Stimulated activated CD8-positive, alpha-beta memory T cell treated with anti-CD3 and anti-CD28 coated beads, Interleukin-12 subunit alpha, Interleukin-12 subunit beta, amount 100 ng/mL, for 1 hour (primary cell): ENCODE measurements at regions not wholly inside any gene's neighbourhood (a gene's known extent, or its start where the extent isn't known, plus 50 kb on each side); places are given as distances from the start of the nearest gene placed in this dataset.
"Not testable (repeated sequence)": the region's sequence is repeated elsewhere in the genome, so short reads cannot be mapped to it uniquely, and the experiment has no call there.

Experiments
- DNase-seq: peaks from one replicate; pipeline ENCODE4 v3.0.0-alpha.2; 2020; ENCODE audit warnings: low read depth

DNA sequence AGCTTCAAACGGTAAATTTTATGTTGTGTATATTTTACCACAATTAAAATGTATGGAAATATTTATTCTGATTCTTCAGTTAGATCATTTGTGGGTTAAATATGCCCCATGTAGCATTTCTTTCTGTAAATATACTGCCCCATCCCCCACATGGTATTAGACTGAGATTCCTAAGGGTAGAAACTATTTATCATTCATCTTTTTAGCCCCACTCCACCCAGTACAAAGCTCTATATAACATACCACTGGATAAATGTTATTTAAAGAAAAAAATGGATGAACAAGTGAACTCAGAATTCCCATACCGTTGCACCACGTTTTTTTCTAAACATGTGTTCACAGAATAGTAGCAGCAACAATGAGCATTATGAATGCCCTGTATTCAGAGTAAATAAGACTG is 234.0 kb upstream of the IRF2BP2 start:
- DNase-seq, result no peak

DNA sequence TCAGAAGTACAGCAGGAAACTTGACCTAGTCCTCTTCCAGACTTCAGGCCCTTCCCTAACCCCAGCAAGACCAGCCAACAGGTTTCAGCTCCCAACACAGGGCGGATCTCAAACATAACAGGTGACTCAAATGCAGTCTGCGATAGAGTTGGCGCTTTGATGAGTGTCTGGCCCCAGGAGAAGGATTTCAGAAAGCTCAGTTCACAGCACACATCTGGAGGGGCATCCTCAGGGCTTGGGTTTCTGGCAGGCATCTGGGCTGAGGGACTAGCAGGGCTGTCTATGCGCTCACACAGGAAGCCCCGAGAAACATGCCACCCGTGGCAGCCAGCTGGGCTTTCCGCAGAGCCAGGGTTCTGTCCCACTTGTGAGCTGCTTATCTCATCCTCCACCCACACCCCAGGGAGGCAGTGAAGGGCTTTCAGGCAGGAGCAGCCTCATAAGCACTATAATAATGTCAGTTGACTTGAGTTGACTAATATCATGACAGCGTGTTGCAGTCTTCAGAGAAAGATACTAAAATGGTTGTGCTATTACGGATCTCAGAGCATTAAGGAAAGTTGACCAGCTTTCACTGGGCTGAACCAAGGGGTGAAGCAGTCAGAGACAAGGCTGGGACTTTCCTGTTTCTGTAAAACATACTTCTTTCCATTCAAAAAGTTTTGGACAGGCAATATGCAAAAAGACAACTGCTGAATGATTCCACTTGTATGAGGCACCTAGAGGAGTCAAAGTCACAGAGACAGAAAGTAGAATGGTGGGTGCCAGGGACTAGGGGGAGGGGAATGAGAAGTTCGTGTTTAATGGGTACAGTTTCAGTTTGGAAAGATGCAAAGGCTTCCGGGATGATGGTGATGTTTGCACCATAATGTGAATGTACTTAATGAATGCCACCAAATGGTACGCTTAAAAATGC is 233.0 kb upstream of the IRF2BP2 start:
- peak; percentile 18 for DNase-seq

DNA sequence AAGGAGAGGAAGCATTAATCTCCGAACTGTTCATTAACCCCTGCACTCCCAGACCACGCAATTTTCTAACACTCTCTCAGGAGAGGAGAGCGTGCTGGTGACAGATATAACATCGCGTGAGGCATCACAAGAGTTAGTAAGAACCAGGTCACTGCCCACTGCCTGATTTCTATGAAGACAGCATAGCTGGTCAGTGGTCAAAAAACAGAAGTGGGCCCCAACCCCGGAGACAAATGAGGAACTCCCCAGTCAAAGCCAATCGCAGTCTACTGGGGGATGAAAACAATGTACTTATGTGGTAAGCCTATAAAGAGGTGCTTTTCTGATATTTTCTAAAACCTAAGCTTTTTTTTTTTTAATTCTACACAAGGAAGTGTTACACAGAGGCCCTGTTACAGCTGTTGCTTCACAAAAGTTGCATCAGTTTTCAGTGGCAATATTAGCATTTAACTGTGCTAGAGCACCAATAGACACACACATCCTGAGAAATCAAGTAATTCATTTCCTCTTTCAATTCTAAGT is 231.8 kb upstream of the IRF2BP2 start:
- no peak for DNase-seq

DNA sequence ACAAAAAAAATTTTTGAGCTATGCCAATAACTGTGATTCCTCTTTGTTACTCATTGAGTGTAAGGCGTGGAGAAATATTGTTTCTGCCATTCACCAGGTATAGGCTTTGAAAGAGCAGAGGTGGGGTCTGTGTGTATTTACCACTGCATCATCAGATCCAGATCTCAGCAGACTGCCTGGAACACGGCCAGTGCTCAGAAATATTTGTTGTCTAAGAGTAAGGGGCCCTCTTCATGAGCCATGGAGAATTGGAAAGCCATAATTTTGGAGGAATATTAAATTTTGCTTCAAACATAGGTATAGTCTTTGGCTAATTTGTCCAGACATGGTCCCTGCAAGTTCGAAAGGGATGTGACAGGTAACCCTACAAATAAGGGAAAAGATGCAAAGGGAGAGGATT is 231.3 kb upstream of the IRF2BP2 start:
- no peak for DNase-seq

DNA sequence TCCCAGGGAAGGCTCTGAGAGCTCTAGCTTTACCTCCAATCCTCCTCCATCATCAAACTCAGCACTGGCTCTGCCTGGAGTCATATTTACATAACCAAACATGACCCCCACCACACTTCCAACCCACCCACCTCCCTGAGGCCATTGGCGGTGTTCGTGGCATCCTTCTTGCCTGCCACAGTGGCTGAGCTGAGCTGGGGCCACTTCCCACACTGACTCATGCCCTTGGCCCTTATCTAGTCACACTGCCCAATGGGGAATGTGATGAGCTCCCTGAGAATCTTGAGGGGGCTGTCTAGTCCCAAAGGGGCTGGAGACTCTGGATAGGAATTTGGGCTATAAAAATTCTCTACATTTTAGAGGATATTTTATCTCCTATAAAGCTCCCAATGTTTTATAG is 230.9 kb upstream of the IRF2BP2 start:
- DNase-seq, result no peak

DNA sequence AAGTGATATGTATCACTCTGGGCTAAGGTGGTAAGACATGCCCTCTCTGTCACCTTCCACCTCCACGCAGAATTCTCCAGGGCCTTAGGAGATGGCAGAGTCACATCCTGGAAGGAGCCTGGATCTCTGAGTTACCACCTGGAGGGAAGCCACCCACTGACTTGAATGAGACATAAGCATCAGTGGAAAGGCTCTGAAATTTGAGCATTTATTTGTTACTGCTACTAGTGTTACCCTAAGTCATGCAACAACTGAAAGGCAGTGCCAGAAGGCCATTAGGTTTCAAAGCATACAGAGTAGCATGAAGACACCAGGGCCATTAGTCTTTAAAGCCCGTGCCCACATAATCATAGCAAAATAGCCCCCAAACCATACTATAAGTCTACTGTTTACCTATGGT is 230.3 kb upstream of the IRF2BP2 start:
- DNase-seq, result no peak

DNA sequence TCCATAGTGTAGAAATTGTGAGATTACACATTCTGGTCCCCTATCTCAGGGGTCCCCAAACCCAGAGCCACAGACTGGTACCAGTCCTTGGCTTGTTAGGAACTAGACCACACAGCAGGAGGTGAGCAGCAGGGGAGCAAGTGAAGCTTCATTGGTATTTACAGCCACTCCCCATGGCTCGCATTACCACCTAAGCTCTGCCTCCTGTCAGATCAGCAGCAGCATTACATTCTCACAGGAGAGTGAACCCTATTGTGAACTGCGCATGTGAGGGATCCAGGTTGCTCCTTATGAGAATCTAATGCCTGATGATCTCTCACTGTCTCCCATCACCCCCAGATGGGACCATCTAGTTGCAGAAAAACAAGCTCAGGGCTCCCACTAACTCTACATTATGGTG is 229.7 kb upstream of the IRF2BP2 start:
- DNase-seq, result no peak

DNA sequence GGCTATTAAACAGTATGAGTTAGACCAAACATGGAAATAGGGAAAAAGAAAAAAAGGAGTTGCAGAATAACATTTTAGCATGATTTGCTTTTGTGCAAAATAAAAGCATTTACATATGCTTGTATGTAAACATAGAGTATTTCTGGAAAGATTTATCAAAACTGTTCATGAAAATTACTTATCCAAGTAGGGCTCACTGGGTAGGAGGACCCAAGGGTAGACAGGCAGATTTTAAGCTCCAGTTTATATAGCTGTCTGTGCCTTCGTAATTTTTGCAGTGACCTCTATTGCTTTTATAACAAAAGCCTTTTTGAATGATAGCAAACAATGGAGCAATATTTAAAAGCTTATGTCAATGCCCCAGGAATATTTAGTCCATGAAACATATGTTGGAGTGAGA is 228.8 kb upstream of the IRF2BP2 start:
- no peak for DNase-seq

DNA sequence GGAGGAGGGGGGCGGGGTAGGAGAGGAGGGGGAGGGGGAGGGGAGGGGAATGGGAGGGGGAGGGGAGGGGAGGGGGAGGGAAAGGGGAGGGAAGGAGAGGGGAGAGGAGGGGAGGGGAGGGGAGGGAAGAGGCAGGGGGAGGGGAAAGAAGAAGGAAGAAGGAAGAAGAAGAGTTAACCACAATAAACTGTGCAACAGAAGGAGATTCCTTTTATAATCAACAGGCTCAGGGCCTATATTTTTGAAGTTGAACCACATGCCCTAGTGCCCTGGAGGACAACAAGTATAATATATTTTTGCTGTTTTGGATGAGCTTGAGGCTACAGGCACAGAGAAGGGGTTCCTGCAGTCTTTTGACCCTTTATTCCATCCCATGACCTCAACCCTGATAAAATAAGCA is 228.2 kb upstream of the IRF2BP2 start:
- DNase-seq, result no peak

DNA sequence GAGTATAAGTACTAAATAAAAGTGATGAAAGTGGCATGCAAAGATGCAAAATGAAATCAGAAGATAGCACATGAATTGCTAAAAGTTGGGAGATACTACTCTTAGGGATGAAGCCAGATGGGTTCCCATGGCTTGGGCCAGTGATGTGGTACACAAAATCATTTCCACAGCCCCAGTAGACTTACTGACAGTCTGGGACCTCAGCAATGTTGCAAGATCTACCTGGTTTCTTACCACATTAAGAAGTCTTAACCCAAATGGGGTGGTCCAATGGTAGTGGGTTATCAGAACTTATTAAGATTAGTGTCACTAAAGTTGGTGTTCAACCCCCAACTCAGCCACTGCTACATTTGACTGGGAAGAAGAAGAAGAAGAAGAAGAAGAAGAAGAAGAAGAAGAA is 227.7 kb upstream of the IRF2BP2 start:
- DNase-seq, result no peak

DNA sequence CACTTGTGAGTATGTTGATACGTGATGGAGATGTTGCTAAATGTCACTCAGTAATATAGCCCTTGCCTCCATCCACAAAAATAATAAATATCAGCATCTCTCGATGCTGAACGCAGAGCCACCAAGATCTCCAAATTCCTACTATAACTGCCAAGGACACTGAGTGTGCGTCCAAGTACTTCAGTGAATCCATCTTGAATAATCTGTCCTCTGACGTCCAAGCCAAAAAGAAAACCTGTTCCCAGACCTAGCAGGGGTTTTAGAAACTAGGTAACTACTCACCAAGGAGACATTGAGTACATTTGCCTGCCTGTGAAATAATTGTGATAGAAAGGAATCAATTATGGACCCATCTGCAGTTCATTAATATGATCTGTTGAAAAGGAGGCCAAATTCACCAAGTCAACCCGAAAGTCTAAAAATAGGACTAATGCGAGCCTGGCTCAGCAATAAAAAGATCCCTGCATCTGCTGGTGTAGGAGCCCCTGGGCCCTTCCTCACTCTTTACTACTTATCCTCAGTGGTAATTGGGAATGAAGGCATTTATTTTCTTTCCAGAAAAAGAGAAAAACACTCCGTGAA is 226.9 kb upstream of the IRF2BP2 start:
- no peak for DNase-seq

- DNase-seq, result no peak
Measured at GRCh38 chr1:234836045-234836681, 226.2 kb upstream of the IRF2BP2 start.

GRCh38 chr1:234835239-234835638 is 225.3 kb upstream of the IRF2BP2 start:
- no peak for DNase-seq

DNA sequence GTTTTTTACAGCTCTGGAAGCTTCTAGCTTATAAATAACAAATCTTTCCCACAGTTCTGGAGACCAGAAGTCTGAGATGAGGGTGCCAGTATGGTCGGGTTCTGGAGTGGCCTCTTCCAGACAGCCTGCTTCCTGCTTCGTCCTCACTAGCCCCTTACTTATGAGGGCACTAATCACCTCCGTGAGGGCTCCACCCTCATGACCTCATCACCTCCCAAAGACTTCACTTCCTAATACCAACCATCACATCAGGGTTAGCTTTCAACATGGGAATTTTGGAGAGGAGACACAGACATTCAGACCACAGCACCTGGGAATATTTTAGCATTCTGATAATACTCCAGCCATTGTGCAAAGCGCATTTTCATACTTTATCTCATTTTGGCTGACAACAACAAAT is 223.7 kb upstream of the IRF2BP2 start:
- no peak for DNase-seq

- no peak for DNase-seq
Measured at GRCh38 chr1:234833118-234833517, 223.1 kb upstream of the IRF2BP2 start.

DNA sequence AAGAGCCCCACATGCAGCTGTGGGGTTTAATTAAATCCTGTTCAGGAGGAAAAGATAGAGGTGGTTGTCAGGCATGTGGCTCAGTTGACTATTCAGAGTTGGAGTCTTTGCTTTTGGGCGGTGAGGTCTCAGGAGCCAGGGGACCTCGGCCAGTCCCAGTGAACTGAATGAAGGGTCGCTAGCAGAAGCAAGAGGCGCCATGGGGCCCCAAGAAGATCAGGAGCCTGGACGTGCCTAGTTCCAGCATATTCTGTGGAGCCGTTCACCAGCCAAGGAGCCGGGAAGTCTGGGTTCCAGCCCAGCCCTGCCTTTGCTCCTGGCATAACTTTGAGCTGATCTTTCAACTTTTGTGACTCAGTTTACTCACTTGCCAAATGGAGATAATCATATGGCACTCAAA is 217.7 kb upstream of the IRF2BP2 start:
- DNase-seq, result no peak

DNA sequence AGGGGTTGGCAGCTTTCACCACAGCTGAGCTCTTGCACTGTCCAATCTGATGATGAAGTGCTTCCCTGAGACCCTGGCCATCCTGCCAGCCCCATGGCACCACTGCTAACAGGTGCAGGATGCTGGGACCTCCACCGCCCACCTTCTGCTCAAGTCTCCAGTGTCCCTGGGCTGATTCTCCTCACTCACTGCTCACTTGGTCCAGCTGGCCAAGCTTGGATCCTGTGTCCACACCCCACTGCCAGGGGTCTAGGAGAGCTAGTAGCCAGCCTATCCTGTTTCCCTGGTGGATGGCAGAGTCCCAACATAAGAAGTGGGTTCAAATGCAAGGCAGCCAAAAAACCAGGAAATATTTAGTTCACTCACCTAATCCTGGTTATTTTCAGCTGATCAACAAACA is 217.2 kb upstream of the IRF2BP2 start:
- DNase-seq, result no peak

DNA sequence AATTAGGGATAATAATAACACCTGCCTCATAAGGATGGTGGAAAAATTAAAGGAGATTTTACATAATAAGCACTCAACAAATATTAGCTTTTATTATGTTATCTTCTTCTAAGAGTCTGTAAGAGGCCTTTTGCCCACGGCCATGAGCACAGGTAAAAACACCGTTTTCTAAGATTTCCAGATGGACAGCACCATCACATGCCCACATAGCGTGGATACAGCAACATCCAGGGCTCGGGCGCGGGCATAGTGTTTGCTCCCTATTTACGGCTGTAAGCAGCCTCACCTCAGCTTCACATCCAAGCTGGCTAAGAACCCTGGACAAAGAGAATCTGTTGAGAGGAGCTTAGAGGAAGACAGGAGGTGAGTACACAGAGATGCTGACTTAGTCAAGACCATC is 216.4 kb upstream of the IRF2BP2 start:
- DNase-seq, result no peak

DNA sequence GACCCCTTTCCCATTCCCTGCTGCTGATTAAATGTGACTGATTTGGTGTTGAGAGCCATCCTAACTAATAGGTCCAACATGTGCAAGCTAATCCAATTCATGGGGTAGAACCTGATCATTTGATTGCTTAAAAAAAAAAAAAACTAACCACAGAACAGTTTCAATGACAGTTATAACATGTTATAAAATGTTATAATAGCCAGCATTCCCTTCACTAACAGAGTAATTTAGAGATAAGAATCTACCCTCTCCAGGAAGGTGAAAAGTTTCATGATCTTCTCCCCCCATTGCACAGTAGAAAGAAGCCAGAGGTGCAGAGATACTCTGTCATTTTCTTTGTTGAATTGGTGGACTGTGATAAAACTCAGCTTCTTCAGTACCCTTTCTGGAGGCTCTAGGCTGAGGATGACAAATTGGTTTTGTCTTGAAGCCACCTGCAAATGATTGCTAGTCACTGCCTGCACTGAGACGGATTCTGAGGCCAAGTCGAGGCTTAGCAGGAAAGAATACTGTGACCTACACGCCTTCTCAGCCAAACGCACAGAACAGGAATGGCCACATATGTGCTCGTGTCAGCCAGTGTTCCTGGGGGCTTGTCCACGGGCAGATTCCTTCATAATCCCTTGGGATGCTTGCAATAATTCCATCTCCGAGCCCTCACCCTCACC is 215.7 kb upstream of the IRF2BP2 start:
- DNase-seq, result no peak

GRCh38 chr1:234824836-234825235 is 214.9 kb upstream of the IRF2BP2 start:
- DNase-seq, result not testable (repeated sequence)

DNA sequence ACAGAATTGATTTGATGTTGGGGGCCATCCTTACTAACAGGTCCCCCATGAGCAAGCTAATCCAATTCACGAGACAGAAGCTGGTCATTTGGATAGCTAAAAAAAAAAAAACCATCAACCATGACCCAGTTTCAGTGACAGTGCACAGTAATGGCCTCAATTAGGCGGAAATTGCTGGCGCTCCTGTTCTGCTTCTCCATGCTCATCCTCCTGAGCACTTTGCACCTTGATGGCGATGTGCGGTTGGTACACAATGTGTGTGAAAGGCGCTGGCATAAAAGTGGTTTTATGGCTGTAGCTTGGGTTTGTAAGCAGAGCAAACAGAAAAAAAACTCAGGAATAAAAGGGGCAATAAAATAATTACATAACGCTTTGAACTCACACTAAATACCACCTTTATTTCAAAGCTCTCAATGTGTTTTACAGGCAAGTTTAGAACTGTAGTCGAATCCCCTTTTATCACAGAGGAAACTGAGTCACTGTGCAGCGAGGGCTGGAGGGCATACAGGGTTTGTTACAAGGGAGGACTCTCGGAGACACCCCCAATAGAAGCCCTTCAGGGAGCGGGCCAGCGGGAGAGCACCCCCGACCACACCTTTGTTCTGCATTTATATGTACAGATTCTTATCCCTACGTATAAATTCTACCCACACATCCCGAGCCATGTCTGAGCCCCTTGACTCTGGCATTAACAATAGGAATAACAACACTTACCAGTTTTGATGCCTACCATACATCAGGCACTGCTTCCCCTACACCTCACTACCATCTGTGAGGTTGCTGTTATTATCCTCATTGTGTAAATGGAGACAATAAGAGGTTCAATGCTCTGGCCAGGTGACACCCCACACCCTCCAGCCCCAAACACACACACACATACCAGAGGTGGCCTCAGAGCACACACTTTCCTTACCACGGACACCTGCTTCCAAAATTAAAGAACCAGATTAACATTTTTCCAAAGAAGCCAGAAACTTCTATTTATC is 213.5 kb upstream of the IRF2BP2 start:
- no peak for DNase-seq
